Upper lobe of right lung (tissue), 1 donor: ENCODE measurements at regions not wholly inside any gene's neighbourhood (a gene's known extent, or its start where the extent isn't known, plus 50 kb on each side); places are given as distances from the start of the nearest gene placed in this dataset.
A peak's percentile ranks its signal among the peaks of the same experiment; 100 is the strongest.

Experiments
- ATAC-seq: fragments of 200-7000 bp; cut with Tn5 transposase; one replicate; pipeline ENCODE4 v1.9.1; 2020; ENCODE audit warnings: mild to moderate bottlenecking, moderate library complexity
- DNase-seq: peaks from one replicate; pipeline ENCODE4 v3.0.0-alpha.2; 2020
- H3K27ac ChIP-seq: fragments of 200-600 bp; one replicate; pipeline ENCODE4 v1.8.0; 2022
- H3K27me3 ChIP-seq: fragments of 200-600 bp; one replicate; pipeline ENCODE4 v1.8.0; 2022; ENCODE audit warnings: mild to moderate bottlenecking
- H3K36me3 ChIP-seq: fragments of 200-600 bp; one replicate; pipeline ENCODE4 v1.8.0; 2022
- H3K4me1 ChIP-seq: fragments of 200-600 bp; one replicate; pipeline ENCODE4 v1.8.0; 2022
- H3K4me3 ChIP-seq: fragments of 200-600 bp; one replicate; pipeline ENCODE4 v1.8.0; 2022; ENCODE audit warnings: mild to moderate bottlenecking
- H3K9me3 ChIP-seq: fragments of 200-600 bp; one replicate; pipeline ENCODE4 v1.8.0; 2022
- intact Hi-C: fragments of 100-400 bp; cut with DNase I; formaldehyde crosslinking; loops from one replicate; pipeline ENCODE4 v1.11.0; 2022
- TF ChIP-seq, protein P1 (sequence below): fragments of 200-600 bp; IDR thresholded peaks from one replicate; pipeline ENCODE4 v1.8.0; 2022; ENCODE audit warnings: antibody characterized with exemption
- donor health status: DM: no; HTN: yes; CAD: no; lungs with severe emphysema.

GRCh38 chr2:238589591-238590460 is 163.1 kb downstream of the ASB1 start:
- Histone ChIP-seq H3K27ac (no peak overlapping the region), H3K4me3 (no peak overlapping the region), H3K36me3 (no peaks in the 10 kb centered on the region), H3K9me3 (no peaks in the 10 kb centered on the region), H3K4me1 (no peaks in the 10 kb centered on the region), H3K27me3 (no peaks in the 10 kb centered on the region)
- TF ChIP-seq, protein P1, sequence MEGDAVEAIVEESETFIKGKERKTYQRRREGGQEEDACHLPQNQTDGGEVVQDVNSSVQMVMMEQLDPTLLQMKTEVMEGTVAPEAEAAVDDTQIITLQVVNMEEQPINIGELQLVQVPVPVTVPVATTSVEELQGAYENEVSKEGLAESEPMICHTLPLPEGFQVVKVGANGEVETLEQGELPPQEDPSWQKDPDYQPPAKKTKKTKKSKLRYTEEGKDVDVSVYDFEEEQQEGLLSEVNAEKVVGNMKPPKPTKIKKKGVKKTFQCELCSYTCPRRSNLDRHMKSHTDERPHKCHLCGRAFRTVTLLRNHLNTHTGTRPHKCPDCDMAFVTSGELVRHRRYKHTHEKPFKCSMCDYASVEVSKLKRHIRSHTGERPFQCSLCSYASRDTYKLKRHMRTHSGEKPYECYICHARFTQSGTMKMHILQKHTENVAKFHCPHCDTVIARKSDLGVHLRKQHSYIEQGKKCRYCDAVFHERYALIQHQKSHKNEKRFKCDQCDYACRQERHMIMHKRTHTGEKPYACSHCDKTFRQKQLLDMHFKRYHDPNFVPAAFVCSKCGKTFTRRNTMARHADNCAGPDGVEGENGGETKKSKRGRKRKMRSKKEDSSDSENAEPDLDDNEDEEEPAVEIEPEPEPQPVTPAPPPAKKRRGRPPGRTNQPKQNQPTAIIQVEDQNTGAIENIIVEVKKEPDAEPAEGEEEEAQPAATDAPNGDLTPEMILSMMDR: no peak
- intact Hi-C loops: no loop called here
- ATAC-seq: peak; percentile 18
- DNase-seq: no peak

DNA sequence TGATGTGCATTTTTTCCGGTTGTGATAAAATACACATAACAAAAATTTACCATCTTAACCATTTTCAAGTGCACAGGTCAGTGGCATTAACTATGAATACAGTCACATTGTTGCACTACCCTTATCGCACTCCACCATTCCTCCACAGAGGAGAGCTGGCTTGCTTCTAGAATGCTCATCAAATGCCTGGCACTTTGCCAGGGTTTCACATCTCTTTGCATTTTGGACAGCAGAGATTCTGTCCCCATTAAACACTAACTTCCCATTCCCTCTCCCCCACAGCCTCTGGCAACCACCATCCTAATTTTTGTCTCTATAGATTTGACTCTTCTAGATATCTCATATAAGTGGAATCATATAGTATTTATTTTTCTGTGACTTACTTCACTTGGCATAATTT is 165.0 kb downstream of the ASB1 start:
- Histone ChIP-seq H3K27me3 (no peaks in the 10 kb centered on the region), H3K27ac (no peak overlapping the region), H3K4me3 (no peak overlapping the region), H3K9me3 (no peaks in the 10 kb centered on the region), H3K36me3 (no peaks in the 10 kb centered on the region), H3K4me1 (peaks cover 9% of the 10 kb centered on the region)
- intact Hi-C loops: no loop called here
- ATAC-seq: no peak
- no peak for DNase-seq
- TF ChIP-seq, protein P1: no peak

GRCh38 chr2:238593236-238593635 is 166.5 kb downstream of the ASB1 start:
- no peak overlapping the region for H3K4me3 ChIP-seq
- intact Hi-C loops: no loop called here
- H3K4me1 ChIP-seq: peaks cover 20% of the 10 kb centered on the region
- DNase-seq (no peak), ATAC-seq (no peak)
- no peaks in the 10 kb centered on the region for H3K36me3 ChIP-seq
- no peaks in the 10 kb centered on the region for H3K9me3 ChIP-seq
- TF ChIP-seq, protein P1: no peak
- H3K27ac ChIP-seq: no peak overlapping the region
- no peaks in the 10 kb centered on the region for H3K27me3 ChIP-seq

- Histone ChIP-seq H3K36me3 (no peaks in the 10 kb centered on the region), H3K4me3 (no peak overlapping the region), H3K27me3 (no peaks in the 10 kb centered on the region), H3K9me3 (no peaks in the 10 kb centered on the region), H3K4me1 (peaks cover 21% of the 10 kb centered on the region), H3K27ac (no peak overlapping the region)
- TF ChIP-seq, protein P1: no peak
- no peak for ATAC-seq
- DNase-seq: no peak
- intact Hi-C loops: no loop called here
These were observed 167.0 kb downstream of the ASB1 start for GRCh38 chr2:238593678-238594077.

- H3K4me3 ChIP-seq: no peak overlapping the region
- TF ChIP-seq, protein P1: no peak
- no peak for ATAC-seq
- H3K36me3 ChIP-seq: no peaks in the 10 kb centered on the region
- intact Hi-C loops: no loop called here
- H3K27ac ChIP-seq: no peak overlapping the region
- H3K4me1 ChIP-seq: peaks cover 21% of the 10 kb centered on the region
- no peaks in the 10 kb centered on the region for H3K9me3 ChIP-seq
- no peaks in the 10 kb centered on the region for H3K27me3 ChIP-seq
- no peak for DNase-seq
These were observed 168.3 kb downstream of the ASB1 start for GRCh38 chr2:238594796-238595749.
